Stimulated activated CD4-positive, alpha-beta T cell treated with anti-CD3 and anti-CD28 coated beads, Interleukin-1b, Interleukin-23, amount 100 ng/mL, for 4 hours (primary cell): ENCODE measurements at regions not wholly inside any gene's neighbourhood (a gene's known extent, or its start where the extent isn't known, plus 50 kb on each side); places are given as distances from the start of the nearest gene placed in this dataset.
"Not testable (repeated sequence)": the region's sequence is repeated elsewhere in the genome, so short reads cannot be mapped to it uniquely, and the experiment has no call there.

Source experiments
- DNase-seq, 2 donors: peaks; one replicate each; pipeline ENCODE4 v3.0.0-alpha.2; 2020; ENCODE audit warnings: low read depth in 2 of 2

GRCh38 chr17:70434536-70435490 lies 265.5 kb downstream of the KCNJ2 start:
- no peak for DNase-seq

- no peak for DNase-seq
Observed at GRCh38 chr17:70437656-70438055, 268.3 kb downstream of the KCNJ2 start.

GRCh38 chr17:70446446-70446845 lies 277.1 kb downstream of the KCNJ2 start:
- no peak for DNase-seq

- DNase-seq = no peak
Observed at GRCh38 chr17:70447588-70447987, 278.3 kb downstream of the KCNJ2 start.

- DNase-seq = not testable (repeated sequence)
Observed at GRCh38 chr17:70453075-70453474, 283.7 kb downstream of the KCNJ2 start.

GRCh38 chr17:70454377-70454776 lies 285.0 kb downstream of the KCNJ2 start:
- DNase-seq = no peak

GRCh38 chr17:70454908-70455307 lies 285.6 kb downstream of the KCNJ2 start:
- DNase-seq = no peak

- DNase-seq = no peak
Observed at GRCh38 chr17:70464995-70465394, 295.7 kb downstream of the KCNJ2 start.

- DNase-seq = no peak
Observed at GRCh38 chr17:70468661-70469060, 299.3 kb downstream of the KCNJ2 start.

GRCh38 chr17:70473049-70473448 lies 303.7 kb downstream of the KCNJ2 start:
- DNase-seq = no peak

- no peak for DNase-seq
Observed at GRCh38 chr17:70476368-70476767, 307.0 kb downstream of the KCNJ2 start.

GRCh38 chr17:70478902-70479301 lies 309.6 kb downstream of the KCNJ2 start:
- DNase-seq = no peak

- no peak for DNase-seq
Observed at GRCh38 chr17:70479779-70480178, 310.4 kb downstream of the KCNJ2 start.

GRCh38 chr17:70483624-70484023 lies 314.3 kb downstream of the KCNJ2 start:
- no peak for DNase-seq

GRCh38 chr17:70484050-70484449 lies 314.7 kb downstream of the KCNJ2 start:
- no peak for DNase-seq

- DNase-seq = no peak
Observed at GRCh38 chr17:70484496-70484895, 315.2 kb downstream of the KCNJ2 start.

- DNase-seq = no peak
Observed at GRCh38 chr17:70492368-70492767, 323.0 kb downstream of the KCNJ2 start.

GRCh38 chr17:70493277-70493874 lies 324.0 kb downstream of the KCNJ2 start:
- DNase-seq = no peak

GRCh38 chr17:70498631-70499030 lies 329.3 kb downstream of the KCNJ2 start:
- DNase-seq = no peak

GRCh38 chr17:70499067-70499786 lies 329.9 kb downstream of the KCNJ2 start:
- DNase-seq = no peak

- no peak for DNase-seq
Observed at GRCh38 chr17:70503449-70503848, 334.1 kb downstream of the KCNJ2 start.

GRCh38 chr17:70510288-70510687 lies 341.0 kb downstream of the KCNJ2 start:
- no peak for DNase-seq

GRCh38 chr17:70517816-70518215 lies 348.5 kb downstream of the KCNJ2 start:
- DNase-seq = no peak
